ENCODE measurements at regions not wholly inside any gene's neighbourhood (a gene's known extent, or its start where the extent isn't known, plus 50 kb on each side); places are given as distances from the start of the nearest gene placed in this dataset.

- TF ChIP-seq ZNF266 (tag by site-specific recombination; IDR thresholded peaks at IDR 0.05; ENCODE audit: low read depth): no peak
- no peak for TF ChIP-seq ZNF510 (tag by site-specific recombination; IDR thresholded peaks at IDR 0.05; ENCODE audit: insufficient replicate concordance)
- TF ChIP-seq SP2 (tag by site-specific recombination; IDR thresholded peaks at IDR 0.05): no peak
- TF ChIP-seq ZNF239 (tag by site-specific recombination; IDR thresholded peaks at IDR 0.05): no peak
- TF ChIP-seq ZNF26 (tag by site-specific recombination; IDR thresholded peaks at IDR 0.05): peak; percentile 47
- TF ChIP-seq PRDM4 (tag by site-specific recombination; IDR thresholded peaks at IDR 0.05): no peak
- no peak for TF ChIP-seq PRDM1 (tag by site-specific recombination; IDR thresholded peaks at IDR 0.05)
- no peak for TF ChIP-seq ZNF473 (tag by site-specific recombination; IDR thresholded peaks at IDR 0.05)
- TF ChIP-seq PATZ1 (tag by site-specific recombination; IDR thresholded peaks at IDR 0.05): no peak
- 0 out of 2 replicates have a peak, but pooled peaks have one; percentile 12 for TF ChIP-seq ZNF548 (tag by site-specific recombination; IDR thresholded peaks at IDR 0.05)
- no peak for TF ChIP-seq TSHZ1 (tag by site-specific recombination; IDR thresholded peaks at IDR 0.05; ENCODE audit: borderline replicate concordance)
- TF ChIP-seq IKZF3 (tag by site-specific recombination; IDR thresholded peaks at IDR 0.05): no peak
- no peak for TF ChIP-seq CTCF (tag by site-specific recombination; IDR thresholded peaks at IDR 0.05)
- no peak for TF ChIP-seq ZNF292 (tag by site-specific recombination; IDR thresholded peaks at IDR 0.05; ENCODE audit: borderline replicate concordance, low read depth)
- TF ChIP-seq ZNF561 (tag by site-specific recombination; IDR thresholded peaks at IDR 0.05; ENCODE audit: borderline replicate concordance): no peak
- no peak for TF ChIP-seq ZNF837 (tag by site-specific recombination; IDR thresholded peaks at IDR 0.05)
- TF ChIP-seq ZNF426 (tag by site-specific recombination; IDR thresholded peaks at IDR 0.05): no peak
- no peak for TF ChIP-seq WT1 (tag by site-specific recombination; IDR thresholded peaks at IDR 0.05)
- TF ChIP-seq REST (tag by site-specific recombination; IDR thresholded peaks at IDR 0.05): no peak
- no peak for TF ChIP-seq SP3 (tag by site-specific recombination; IDR thresholded peaks at IDR 0.05)
- no peak for TF ChIP-seq ZNF211 (tag by site-specific recombination; IDR thresholded peaks at IDR 0.05; ENCODE audit: low read depth)
- TF ChIP-seq ZNF701 (tag by site-specific recombination; IDR thresholded peaks at IDR 0.05): no peak
- TF ChIP-seq ZNF174 (tag by site-specific recombination; IDR thresholded peaks at IDR 0.05): no peak
- TF ChIP-seq ZEB2 (tag by site-specific recombination; IDR thresholded peaks at IDR 0.05): no peak
- no peak for TF ChIP-seq ZNF423 (tag by site-specific recombination; IDR thresholded peaks at IDR 0.05)
- TF ChIP-seq TRIM28 (IDR thresholded peaks at IDR 0.05; ENCODE audit: borderline replicate concordance, low read length): no peak
These were observed 232.1 kb downstream of the BRD1 start (continued) for GRCh38 chr22:49595465-49596078.
